Lower leg skin (tissue), 3 donors: ENCODE measurements at regions not wholly inside any gene's neighbourhood (a gene's known extent, or its start where the extent isn't known, plus 50 kb on each side); places are given as distances from the start of the nearest gene placed in this dataset.

Experiments
- CTCF ChIP-seq, 3 donors: fragments of 450-650 bp; IDR thresholded peaks; one replicate each; pipeline ENCODE4 v1.5.1; 2016; ENCODE audit warnings: antibody characterized with exemption in 3 of 3, mild to moderate bottlenecking in 3 of 3, moderate library complexity in 2 of 3
- POLR2A ChIP-seq, 2 donors: fragments of 450-650 bp; IDR thresholded peaks; one replicate each; pipeline ENCODE4 v1.6.1; 2016 to 2017; ENCODE audit warnings: antibody characterized with exemption in 2 of 2, mild to moderate bottlenecking in 1 of 2, moderate library complexity in 1 of 2

- TF ChIP-seq CTCF (IDR thresholded peaks at IDR 0.05) (no peak), POLR2A (IDR thresholded peaks at IDR 0.05) (no peak)
These were observed 274.8 kb upstream of the GULP1 start for GRCh38 chr2:188016917-188017316.
